GM10248 (cell line): ENCODE measurements at regions not wholly inside any gene's neighbourhood (a gene's known extent, or its start where the extent isn't known, plus 50 kb on each side); places are given as distances from the start of the nearest gene placed in this dataset.

ENCODE experiments used
- CTCF ChIA-PET: fragments of 300-600 bp; sonication (Branson Sonifier 250); formaldehyde crosslinking; extraction: SDS; loops from one replicate; lab custom pipeline; 2021; ENCODE audit warnings: antibody characterized with exemption; lab: Yijun Ruan, JAX
- POLR2A ChIA-PET: fragments of 350-650 bp; sonication (Branson Sonifier 250); formaldehyde crosslinking; extraction: SDS; loops from one replicate; lab custom pipeline; 2020; ENCODE audit warnings: antibody characterized with exemption; lab: Yijun Ruan, JAX
- DNase-seq: peaks from one replicate; pipeline ENCODE4 v3.0.0; 2012; ENCODE audit errors: extremely low spot score
- TF ChIP-seq, protein P1 (sequence below): IDR thresholded peaks from 2 replicates; pipeline ENCODE4 v1.5.1; 2012; ENCODE audit warnings: mild to moderate bottlenecking, low read depth; ENCODE audit errors: extremely low read depth, missing control alignments, control extremely low read depth

DNA sequence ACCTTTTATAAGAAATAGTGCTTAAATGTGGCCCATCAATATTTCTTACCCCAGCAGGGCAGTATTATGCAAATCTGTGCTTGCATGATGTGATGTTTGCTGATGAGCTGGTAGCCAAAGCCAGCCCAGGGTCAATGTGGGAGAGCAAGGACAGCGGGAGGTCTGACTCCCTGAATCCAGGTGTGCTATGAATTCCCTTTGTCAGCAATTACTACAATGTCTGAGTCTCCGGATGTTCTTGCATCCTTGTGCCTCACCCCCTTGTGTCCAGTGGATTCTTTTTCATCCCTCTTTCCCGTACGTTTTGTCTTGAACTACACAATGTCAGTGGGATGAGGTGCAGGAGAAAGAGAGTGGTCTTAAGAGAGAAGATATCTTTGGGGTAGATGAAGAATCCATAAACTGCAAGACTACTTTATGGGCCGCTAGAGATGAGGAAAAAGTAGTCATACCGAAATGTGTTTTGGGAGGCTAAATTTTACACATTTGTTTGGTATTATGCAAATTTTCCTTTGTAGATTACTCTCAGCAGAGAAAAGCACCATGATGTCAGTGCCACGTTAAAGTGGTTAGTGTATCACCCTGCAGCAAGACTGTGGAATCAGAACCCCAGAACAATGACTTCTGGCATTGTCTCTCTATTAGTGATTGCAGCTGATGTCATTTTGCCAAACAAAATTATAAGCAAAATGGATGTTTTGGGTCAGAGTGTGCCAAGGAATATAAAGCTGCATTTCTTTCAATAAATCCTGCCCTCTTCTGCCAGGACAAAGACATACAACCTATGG is 53.5 kb upstream of the TSHZ3 start:
- TF ChIP-seq, protein P1, sequence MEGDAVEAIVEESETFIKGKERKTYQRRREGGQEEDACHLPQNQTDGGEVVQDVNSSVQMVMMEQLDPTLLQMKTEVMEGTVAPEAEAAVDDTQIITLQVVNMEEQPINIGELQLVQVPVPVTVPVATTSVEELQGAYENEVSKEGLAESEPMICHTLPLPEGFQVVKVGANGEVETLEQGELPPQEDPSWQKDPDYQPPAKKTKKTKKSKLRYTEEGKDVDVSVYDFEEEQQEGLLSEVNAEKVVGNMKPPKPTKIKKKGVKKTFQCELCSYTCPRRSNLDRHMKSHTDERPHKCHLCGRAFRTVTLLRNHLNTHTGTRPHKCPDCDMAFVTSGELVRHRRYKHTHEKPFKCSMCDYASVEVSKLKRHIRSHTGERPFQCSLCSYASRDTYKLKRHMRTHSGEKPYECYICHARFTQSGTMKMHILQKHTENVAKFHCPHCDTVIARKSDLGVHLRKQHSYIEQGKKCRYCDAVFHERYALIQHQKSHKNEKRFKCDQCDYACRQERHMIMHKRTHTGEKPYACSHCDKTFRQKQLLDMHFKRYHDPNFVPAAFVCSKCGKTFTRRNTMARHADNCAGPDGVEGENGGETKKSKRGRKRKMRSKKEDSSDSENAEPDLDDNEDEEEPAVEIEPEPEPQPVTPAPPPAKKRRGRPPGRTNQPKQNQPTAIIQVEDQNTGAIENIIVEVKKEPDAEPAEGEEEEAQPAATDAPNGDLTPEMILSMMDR: no peak
- ChIA-PET POLR2A (no interaction called here), CTCF (interaction anchor here (1.1 kb wide), 1 partner anchor 7 kb away, joined by 3 read pairs; no protein-coding TSS in a partner anchor)
- no peak for DNase-seq

DNA sequence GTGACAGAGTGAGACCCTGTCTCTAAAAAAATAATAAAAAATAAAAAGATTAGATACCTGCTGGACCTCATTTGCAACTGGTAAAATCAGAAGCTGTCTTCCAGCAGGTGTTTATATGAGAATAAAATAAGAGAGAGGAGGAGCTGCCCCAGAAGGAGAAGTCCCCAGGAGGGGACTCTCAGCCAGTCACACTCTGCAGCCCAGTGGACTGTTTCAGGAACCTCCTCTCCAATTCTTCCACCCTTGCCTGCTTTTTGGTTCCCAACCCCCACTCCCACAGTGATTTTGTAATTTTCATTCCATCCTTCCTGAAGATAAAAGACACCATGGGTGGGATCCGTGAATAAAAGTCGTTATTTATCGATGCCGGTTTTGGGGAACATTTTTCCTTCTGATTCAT is 56.9 kb upstream of the TSHZ3 start:
- CTCF ChIA-PET: no interaction called here
- POLR2A ChIA-PET: no interaction called here
- TF ChIP-seq, protein P1: no peak
- no peak for DNase-seq

DNA sequence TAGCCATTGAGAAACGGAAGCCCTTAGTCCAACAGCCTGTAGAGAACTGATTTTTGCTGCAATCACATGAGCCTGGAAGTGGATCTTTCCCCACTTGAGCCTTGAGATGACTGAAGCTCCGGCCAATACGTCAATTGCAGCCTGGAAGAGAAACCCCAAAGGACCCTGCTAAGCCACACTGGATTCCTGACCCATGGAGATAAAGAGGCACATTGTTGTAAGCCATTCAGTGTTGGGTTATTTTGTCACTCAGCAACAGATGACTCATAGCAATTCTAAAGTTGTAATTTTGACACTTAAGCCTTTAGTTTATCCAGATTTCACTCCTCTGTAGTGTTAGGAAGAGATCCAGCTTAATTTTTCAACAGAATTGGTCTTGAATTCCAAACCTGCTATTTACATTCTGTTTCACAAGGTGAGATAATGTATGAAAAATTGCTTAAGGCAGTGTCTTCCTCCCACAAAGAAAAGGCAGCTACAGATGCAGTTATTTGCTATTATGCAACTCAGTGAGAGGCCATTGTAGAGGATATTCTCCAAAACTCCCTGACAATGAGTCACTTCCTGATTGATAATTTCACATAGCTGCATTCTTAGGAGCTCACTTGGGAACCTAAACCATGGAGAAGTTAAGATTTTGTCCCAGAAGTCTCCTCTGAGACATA is 59.4 kb upstream of the TSHZ3 start:
- DNase-seq: no peak
- ChIA-PET CTCF (no interaction called here), POLR2A (no interaction called here)
- TF ChIP-seq, protein P1: no peak

DNA sequence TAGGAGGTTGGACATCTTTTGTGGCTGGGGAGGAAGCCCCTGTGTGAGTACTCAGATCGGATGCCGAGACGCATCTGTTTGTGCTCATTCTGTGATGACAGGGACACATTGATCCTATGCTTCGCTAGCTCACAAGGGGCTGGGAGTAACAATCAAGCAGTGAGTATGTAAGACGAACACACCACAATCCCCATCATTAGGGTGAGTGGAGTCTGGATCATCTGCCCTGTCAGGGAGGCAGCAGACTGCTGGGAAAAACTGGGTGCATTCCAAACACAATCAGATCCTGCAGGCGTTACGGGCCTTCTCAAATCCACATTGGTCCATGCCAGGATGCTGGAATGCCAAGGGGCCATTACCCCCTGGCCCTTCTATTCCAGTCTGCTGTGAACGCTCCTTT is 64.1 kb upstream of the TSHZ3 start:
- TF ChIP-seq, protein P1: no peak
- DNase-seq: no peak
- ChIA-PET CTCF (no interaction called here), POLR2A (no interaction called here)

DNA sequence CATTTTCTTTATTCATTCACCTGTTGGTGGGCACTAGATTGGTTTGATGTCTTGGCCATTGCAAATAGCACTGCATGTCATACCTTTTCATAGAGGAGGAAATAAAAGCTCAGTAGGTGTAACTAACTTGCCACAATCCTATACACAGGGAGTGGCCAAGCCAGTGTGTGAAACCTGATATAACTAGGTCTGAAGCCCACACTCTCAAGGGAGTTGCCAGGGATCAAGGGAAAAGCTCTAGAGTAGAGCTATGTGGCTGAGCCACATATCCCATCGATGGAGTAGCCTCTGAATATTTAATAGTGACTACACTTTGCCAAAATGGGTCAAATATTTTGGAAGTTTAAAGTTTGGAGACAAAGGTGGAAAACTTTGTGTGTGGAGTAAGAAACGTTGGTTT is 66.1 kb upstream of the TSHZ3 start:
- TF ChIP-seq, protein P1: no peak
- DNase-seq: no peak
- ChIA-PET CTCF (no interaction called here), POLR2A (no interaction called here)

DNA sequence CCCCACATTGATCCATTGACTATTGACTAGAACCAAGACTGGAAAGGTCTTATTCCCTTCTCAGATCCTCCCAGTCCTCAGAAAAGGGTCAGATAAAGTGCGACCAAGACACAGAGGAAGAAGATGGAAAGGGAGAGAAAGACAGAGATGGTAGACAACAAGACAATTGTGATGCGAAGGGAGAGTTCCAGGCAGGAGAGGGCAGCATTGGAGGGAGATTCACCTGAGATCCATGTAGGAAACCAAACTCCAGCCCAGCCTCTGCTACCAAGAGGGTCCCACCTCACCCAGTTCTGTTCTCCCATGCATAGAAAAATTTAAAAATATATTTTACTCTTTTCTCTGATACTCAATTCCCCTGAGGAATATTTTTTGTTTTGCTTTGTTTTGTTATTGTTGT is 67.3 kb upstream of the TSHZ3 start:
- no peak for DNase-seq
- ChIA-PET CTCF (no interaction called here), POLR2A (no interaction called here)

More for the DNA sequence above, 67.3 kb upstream of the TSHZ3 start:
- TF ChIP-seq, protein P1: no peak
